HG03060 (cell line): ENCODE measurements at regions not wholly inside any gene's neighbourhood (a gene's known extent, or its start where the extent isn't known, plus 50 kb on each side); places are given as distances from the start of the nearest gene placed in this dataset.
"Not testable (repeated sequence)": the region's sequence is repeated elsewhere in the genome, so short reads cannot be mapped to it uniquely, and the experiment has no call there.

Source experiments
- ATAC-seq: cut with Tn5 transposase; IDR thresholded peaks from one replicate; pipeline ENCODE4 v1.9.1; 2021; ENCODE audit warnings: low read depth, moderate number of reproducible peaks; ENCODE audit not compliant: unreplicated experiment

GRCh38 chr13:18248533-18249240, 932.9 kb downstream of the TUBA3C start:
- not testable (repeated sequence) for ATAC-seq

GRCh38 chr13:18240086-18240485, 941.5 kb downstream of the TUBA3C start:
- not testable (repeated sequence) for ATAC-seq

- not testable (repeated sequence) for ATAC-seq
These were observed 943.0 kb downstream of the TUBA3C start for GRCh38 chr13:18238586-18238985.

- ATAC-seq, result no peak
These were observed 945.2 kb downstream of the TUBA3C start for GRCh38 chr13:18236528-18236815.

GRCh38 chr13:18235756-18236527, 945.7 kb downstream of the TUBA3C start:
- ATAC-seq, result no peak

GRCh38 chr13:18235172-18235571, 946.5 kb downstream of the TUBA3C start:
- ATAC-seq, result no peak

GRCh38 chr13:18234451-18234850, 947.2 kb downstream of the TUBA3C start:
- not testable (repeated sequence) for ATAC-seq

GRCh38 chr13:18233783-18234299, 947.8 kb downstream of the TUBA3C start:
- no peak for ATAC-seq

- ATAC-seq, result no peak
These were observed 948.4 kb downstream of the TUBA3C start for GRCh38 chr13:18232994-18233782.

- ATAC-seq, result no peak
These were observed 949.2 kb downstream of the TUBA3C start for GRCh38 chr13:18232298-18232993.

GRCh38 chr13:18224411-18224810, 957.2 kb downstream of the TUBA3C start:
- ATAC-seq, result not testable (repeated sequence)

- ATAC-seq, result not testable (repeated sequence)
These were observed 966.9 kb downstream of the TUBA3C start for GRCh38 chr13:18214689-18215088.

- not testable (repeated sequence) for ATAC-seq
These were observed 968.1 kb downstream of the TUBA3C start for GRCh38 chr13:18213511-18213910.

GRCh38 chr13:18212873-18213272, 968.8 kb downstream of the TUBA3C start:
- no peak for ATAC-seq

- peak; percentile 81 for ATAC-seq
These were observed 969.7 kb downstream of the TUBA3C start for GRCh38 chr13:18211752-18212560.

- ATAC-seq, result not testable (repeated sequence)
These were observed 976.9 kb downstream of the TUBA3C start for GRCh38 chr13:18204614-18205178.

GRCh38 chr13:18195365-18195678, 986.3 kb downstream of the TUBA3C start:
- not testable (repeated sequence) for ATAC-seq

GRCh38 chr13:18194631-18195364, 986.8 kb downstream of the TUBA3C start:
- not testable (repeated sequence) for ATAC-seq

- not testable (repeated sequence) for ATAC-seq
These were observed 987.5 kb downstream of the TUBA3C start for GRCh38 chr13:18194104-18194503.
